ENCODE measurements at regions not wholly inside any gene's neighbourhood (a gene's known extent, or its start where the extent isn't known, plus 50 kb on each side); places are given as distances from the start of the nearest gene placed in this dataset.

DNA sequence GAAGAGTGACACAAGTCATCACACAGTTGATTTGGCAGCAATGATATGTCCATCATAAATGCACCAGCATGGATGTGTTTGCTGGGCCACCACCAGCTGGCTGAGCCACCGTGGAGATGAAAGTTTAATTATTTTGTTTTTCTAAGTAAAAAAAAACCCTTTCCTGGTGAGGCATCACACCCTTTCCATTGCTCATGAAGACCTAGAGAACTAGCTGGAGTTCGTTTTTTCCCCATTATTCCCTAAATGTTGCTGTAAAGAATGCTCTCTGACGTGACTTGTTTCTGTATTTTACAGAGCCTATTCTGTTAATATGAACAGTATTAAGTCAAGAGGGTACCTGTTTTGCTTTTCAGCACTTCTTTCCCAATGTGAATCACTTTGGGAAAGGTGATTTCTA, 257.9 kb downstream of the MSRB3 start:
- Histone ChIP-seq H3K4me1 (ENCODE audit: insufficient read depth, poor library complexity, severe bottlenecking) (peaks cover 42% of the 10 kb centered on the region), H3K27ac (ENCODE audit: poor library complexity, severe bottlenecking) (peak overlapping the region; percentile 96), H3K36me3 (ENCODE audit: low read depth) (no peaks in the 10 kb centered on the region), H3K27me3 (ENCODE audit: insufficient read depth, poor library complexity, severe bottlenecking) (no peaks in the 10 kb centered on the region), H3K4me3 (ENCODE audit: severe bottlenecking) (no peak overlapping the region), H3K9me3 (ENCODE audit: severe bottlenecking) (peaks cover 14% of the 10 kb centered on the region)
- no peak for ATAC-seq (ENCODE audit: low read depth)
- DNase-seq (ENCODE audit: low spot score), result no peak
- TF ChIP-seq, protein P1, sequence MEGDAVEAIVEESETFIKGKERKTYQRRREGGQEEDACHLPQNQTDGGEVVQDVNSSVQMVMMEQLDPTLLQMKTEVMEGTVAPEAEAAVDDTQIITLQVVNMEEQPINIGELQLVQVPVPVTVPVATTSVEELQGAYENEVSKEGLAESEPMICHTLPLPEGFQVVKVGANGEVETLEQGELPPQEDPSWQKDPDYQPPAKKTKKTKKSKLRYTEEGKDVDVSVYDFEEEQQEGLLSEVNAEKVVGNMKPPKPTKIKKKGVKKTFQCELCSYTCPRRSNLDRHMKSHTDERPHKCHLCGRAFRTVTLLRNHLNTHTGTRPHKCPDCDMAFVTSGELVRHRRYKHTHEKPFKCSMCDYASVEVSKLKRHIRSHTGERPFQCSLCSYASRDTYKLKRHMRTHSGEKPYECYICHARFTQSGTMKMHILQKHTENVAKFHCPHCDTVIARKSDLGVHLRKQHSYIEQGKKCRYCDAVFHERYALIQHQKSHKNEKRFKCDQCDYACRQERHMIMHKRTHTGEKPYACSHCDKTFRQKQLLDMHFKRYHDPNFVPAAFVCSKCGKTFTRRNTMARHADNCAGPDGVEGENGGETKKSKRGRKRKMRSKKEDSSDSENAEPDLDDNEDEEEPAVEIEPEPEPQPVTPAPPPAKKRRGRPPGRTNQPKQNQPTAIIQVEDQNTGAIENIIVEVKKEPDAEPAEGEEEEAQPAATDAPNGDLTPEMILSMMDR (IDR thresholded peaks at IDR 0.05; ENCODE audit: poor library complexity, severe bottlenecking), result no peak

DNA sequence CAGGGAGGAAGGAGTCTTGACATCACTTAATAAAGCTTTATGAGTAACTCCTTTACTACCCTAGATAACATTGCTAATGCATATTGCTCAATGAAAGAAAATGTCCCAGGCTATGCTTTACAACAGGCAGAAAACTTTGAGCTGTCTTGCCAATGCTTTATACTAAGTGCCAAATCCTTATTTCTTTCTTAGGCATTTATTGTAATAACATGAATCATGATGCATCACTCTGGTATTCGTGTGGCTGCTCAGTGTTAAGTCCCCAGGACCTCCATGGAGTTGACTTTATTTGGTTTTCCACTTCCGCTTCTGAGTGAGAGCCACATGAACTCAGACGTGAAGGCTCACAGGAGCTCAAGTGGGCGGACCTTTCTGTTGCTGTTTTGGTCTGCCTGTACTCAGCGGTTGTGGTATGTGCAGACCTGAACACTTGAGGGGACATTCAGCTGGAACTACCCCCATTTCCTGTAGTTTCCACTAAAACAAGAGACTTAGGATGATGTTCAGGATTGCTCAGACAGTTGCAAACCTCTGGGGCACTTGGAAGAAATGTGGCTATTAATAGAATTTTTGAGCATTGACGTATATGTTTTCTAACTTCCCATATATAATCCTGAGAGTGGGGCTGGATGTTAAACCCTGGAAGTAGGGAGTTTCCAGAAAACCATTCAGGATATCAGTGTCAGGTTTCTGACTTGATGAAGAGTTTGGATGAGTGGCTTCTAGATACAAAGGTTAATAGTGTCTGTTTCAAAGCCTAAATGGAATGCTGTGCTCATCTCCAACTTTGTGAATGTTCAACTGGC, 258.6 kb downstream of the MSRB3 start:
- ATAC-seq (ENCODE audit: low read depth), result peak; percentile 84
- Histone ChIP-seq H3K9me3 (ENCODE audit: severe bottlenecking) (peaks cover 14% of the 10 kb centered on the region), H3K36me3 (ENCODE audit: low read depth) (no peaks in the 10 kb centered on the region), H3K27me3 (ENCODE audit: insufficient read depth, poor library complexity, severe bottlenecking) (no peaks in the 10 kb centered on the region), H3K27ac (ENCODE audit: poor library complexity, severe bottlenecking) (peak overlapping the region; percentile 96), H3K4me1 (ENCODE audit: insufficient read depth, poor library complexity, severe bottlenecking) (peaks cover 42% of the 10 kb centered on the region), H3K4me3 (ENCODE audit: severe bottlenecking) (no peak overlapping the region)
- TF ChIP-seq, protein P1 (IDR thresholded peaks at IDR 0.05; ENCODE audit: poor library complexity, severe bottlenecking), result no peak
- DNase-seq (ENCODE audit: low spot score), result peak; percentile 78

DNA sequence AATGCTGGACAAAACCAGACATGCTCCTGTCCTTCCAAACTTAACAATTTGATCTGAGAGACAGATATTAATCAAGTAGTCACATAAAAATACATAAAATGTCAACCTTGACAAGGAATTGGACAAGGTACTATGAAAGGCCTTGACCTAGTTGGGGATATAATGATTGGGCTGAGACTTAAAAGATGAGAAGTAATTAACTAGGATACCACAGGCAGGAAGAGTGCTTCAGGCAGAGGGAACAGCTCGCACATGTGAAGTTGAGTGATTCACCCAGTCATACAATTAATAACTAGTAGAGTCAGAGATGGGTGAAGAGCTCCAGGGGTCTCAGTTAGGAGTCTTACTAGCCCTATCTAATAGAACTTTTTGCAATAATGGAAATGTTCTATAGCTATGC, 259.5 kb downstream of the MSRB3 start:
- Histone ChIP-seq H3K9me3 (ENCODE audit: severe bottlenecking) (peaks cover 14% of the 10 kb centered on the region), H3K27ac (ENCODE audit: poor library complexity, severe bottlenecking) (peak overlapping the region; percentile 96), H3K4me3 (ENCODE audit: severe bottlenecking) (no peak overlapping the region), H3K36me3 (ENCODE audit: low read depth) (no peaks in the 10 kb centered on the region), H3K4me1 (ENCODE audit: insufficient read depth, poor library complexity, severe bottlenecking) (peaks cover 36% of the 10 kb centered on the region), H3K27me3 (ENCODE audit: insufficient read depth, poor library complexity, severe bottlenecking) (no peaks in the 10 kb centered on the region)
- ATAC-seq (ENCODE audit: low read depth), result no peak
- DNase-seq (ENCODE audit: low spot score), result no peak
- TF ChIP-seq, protein P1 (IDR thresholded peaks at IDR 0.05; ENCODE audit: poor library complexity, severe bottlenecking), result no peak

DNA sequence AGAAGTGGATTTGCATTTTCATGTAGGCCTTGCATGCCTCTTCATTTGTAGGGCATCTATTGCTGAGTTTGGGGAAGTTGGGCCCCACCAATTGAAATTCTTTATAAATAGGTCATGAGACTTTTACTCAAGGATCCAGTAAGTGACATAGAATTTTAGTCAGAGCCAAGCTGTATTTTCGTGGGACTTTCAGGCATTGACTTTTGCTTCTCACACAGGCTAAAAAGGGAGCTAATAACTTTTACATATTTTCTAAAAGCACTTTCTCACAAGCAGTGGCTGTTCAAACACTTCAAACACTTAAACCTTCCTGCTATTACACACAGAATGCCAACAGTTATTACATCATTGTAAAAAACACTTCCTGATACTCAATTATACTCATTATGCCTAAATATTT, 260.5 kb downstream of the MSRB3 start:
- Histone ChIP-seq H3K36me3 (ENCODE audit: low read depth) (no peaks in the 10 kb centered on the region), H3K4me1 (ENCODE audit: insufficient read depth, poor library complexity, severe bottlenecking) (peaks cover 28% of the 10 kb centered on the region), H3K4me3 (ENCODE audit: severe bottlenecking) (no peak overlapping the region), H3K27me3 (ENCODE audit: insufficient read depth, poor library complexity, severe bottlenecking) (no peaks in the 10 kb centered on the region), H3K9me3 (ENCODE audit: severe bottlenecking) (peaks cover 14% of the 10 kb centered on the region), H3K27ac (ENCODE audit: poor library complexity, severe bottlenecking) (peak overlapping the region; percentile 96)
- TF ChIP-seq, protein P1 (IDR thresholded peaks at IDR 0.05; ENCODE audit: poor library complexity, severe bottlenecking), result no peak
- ATAC-seq (ENCODE audit: low read depth) (no peak), DNase-seq (ENCODE audit: low spot score) (no peak)

DNA sequence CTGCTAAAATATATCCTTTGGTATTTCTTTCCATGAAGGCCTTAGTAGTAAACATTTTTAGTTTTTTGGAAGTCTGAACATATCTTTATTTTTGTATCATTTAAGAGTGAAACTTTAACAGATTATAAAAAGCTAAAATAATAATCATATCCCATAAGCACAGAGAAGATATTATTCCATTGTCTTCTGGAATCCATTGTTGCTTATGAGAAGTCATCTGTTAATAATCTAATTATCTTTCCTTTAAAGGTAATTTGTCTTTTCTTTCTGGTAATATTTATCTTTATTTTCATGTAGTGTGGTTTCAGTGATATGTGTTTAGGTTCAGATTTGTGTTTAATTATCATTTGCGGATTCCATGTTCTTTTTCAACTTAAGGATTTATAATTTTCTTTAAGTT, 261.7 kb downstream of the MSRB3 start:
- Histone ChIP-seq H3K9me3 (ENCODE audit: severe bottlenecking) (peaks cover 14% of the 10 kb centered on the region), H3K4me3 (ENCODE audit: severe bottlenecking) (no peak overlapping the region), H3K27me3 (ENCODE audit: insufficient read depth, poor library complexity, severe bottlenecking) (no peaks in the 10 kb centered on the region), H3K4me1 (ENCODE audit: insufficient read depth, poor library complexity, severe bottlenecking) (peaks cover 28% of the 10 kb centered on the region), H3K27ac (ENCODE audit: poor library complexity, severe bottlenecking) (no peak overlapping the region), H3K36me3 (ENCODE audit: low read depth) (no peaks in the 10 kb centered on the region)
- DNase-seq (ENCODE audit: low spot score), result no peak
- no peak for ATAC-seq (ENCODE audit: low read depth)
- TF ChIP-seq, protein P1 (IDR thresholded peaks at IDR 0.05; ENCODE audit: poor library complexity, severe bottlenecking), result no peak

Data from RWPE2 (cell line).